ENCODE measurements at regions not wholly inside any gene's neighbourhood (a gene's known extent, or its start where the extent isn't known, plus 50 kb on each side); places are given as distances from the start of the nearest gene placed in this dataset.

- DNase-seq, result no peak
Observed at GRCh38 chr9:115629879-115630840, 512.2 kb upstream of the TNC start.

GRCh38 chr9:115632391-115632790, 514.4 kb upstream of the TNC start:
- no peak for DNase-seq

GRCh38 chr9:115633104-115633503, 515.1 kb upstream of the TNC start:
- no peak for DNase-seq

- no peak for DNase-seq
Observed at GRCh38 chr9:115635680-115636383, 517.8 kb upstream of the PAPPA start.

GRCh38 chr9:115636596-115636995, 517.0 kb upstream of the PAPPA start:
- no peak for DNase-seq

- DNase-seq, result no peak
Observed at GRCh38 chr9:115637661-115638060, 515.9 kb upstream of the PAPPA start.

GRCh38 chr9:115640887-115641286, 512.7 kb upstream of the PAPPA start:
- DNase-seq, result no peak

- DNase-seq, result no peak
Observed at GRCh38 chr9:115642285-115642684, 511.3 kb upstream of the PAPPA start.

- no peak for DNase-seq
Observed at GRCh38 chr9:115643948-115644727, 509.5 kb upstream of the PAPPA start.

GRCh38 chr9:115649991-115650472, 503.6 kb upstream of the PAPPA start:
- DNase-seq, result no peak

GRCh38 chr9:115650768-115651167, 502.8 kb upstream of the PAPPA start:
- no peak for DNase-seq

GRCh38 chr9:115651461-115651860, 502.1 kb upstream of the PAPPA start:
- DNase-seq, result no peak

- no peak for DNase-seq
Observed at GRCh38 chr9:115653171-115653606, 500.4 kb upstream of the PAPPA start.

GRCh38 chr9:115657695-115658094, 495.9 kb upstream of the PAPPA start:
- DNase-seq, result no peak

GRCh38 chr9:115665519-115665918, 488.1 kb upstream of the PAPPA start:
- no peak for DNase-seq

GRCh38 chr9:115668521-115668920, 485.1 kb upstream of the PAPPA start:
- no peak for DNase-seq

GRCh38 chr9:115671236-115671962, 482.2 kb upstream of the PAPPA start:
- DNase-seq, result no peak

- DNase-seq, result no peak
Observed at GRCh38 chr9:115671963-115672305, 481.7 kb upstream of the PAPPA start.

- DNase-seq, result no peak
Observed at GRCh38 chr9:115672477-115673316, 480.9 kb upstream of the PAPPA start.

GRCh38 chr9:115673599-115673998, 480.0 kb upstream of the PAPPA start:
- no peak for DNase-seq

GRCh38 chr9:115674091-115674490, 479.5 kb upstream of the PAPPA start:
- DNase-seq, result no peak

GRCh38 chr9:115675834-115676233, 477.8 kb upstream of the PAPPA start:
- no peak for DNase-seq
